ENCODE measurements at regions not wholly inside any gene's neighbourhood (a gene's known extent, or its start where the extent isn't known, plus 50 kb on each side); places are given as distances from the start of the nearest gene placed in this dataset.

GRCh38 chr3:181076558-181076957 lies 87.0 kb upstream of the DNAJC19 start:
- no peaks in the 10 kb centered on the region for H3K27me3 ChIP-seq (ENCODE audit: control insufficient read depth, insufficient read depth, low read length)
- H3K4me2 ChIP-seq (ENCODE audit: low read length): no peak overlapping the region
- no peak overlapping the region for H3K9ac ChIP-seq
- no peaks in the 10 kb centered on the region for H3K36me3 ChIP-seq (ENCODE audit: control insufficient read depth, insufficient read depth, low read length)
- no peaks in the 10 kb centered on the region for H3K79me2 ChIP-seq
- no peak overlapping the region for H3K27ac ChIP-seq
- TF ChIP-seq CTCF (IDR thresholded peaks at IDR 0.05): no peak
- no peak overlapping the region for H3K4me3 ChIP-seq (ENCODE audit: low read depth, low read length)
- no peaks in the 10 kb centered on the region for H3K4me1 ChIP-seq
- no peaks in the 10 kb centered on the region for H3K9me3 ChIP-seq (ENCODE audit: control insufficient read depth, low read length)
- H2AFZ ChIP-seq: no peak overlapping the region

GRCh38 chr3:181075098-181075497 lies 85.6 kb upstream of the DNAJC19 start:
- Histone ChIP-seq H2AFZ (no peak overlapping the region), H3K4me3 (ENCODE audit: low read depth, low read length) (no peak overlapping the region), H3K4me2 (ENCODE audit: low read length) (no peak overlapping the region), H3K9me3 (ENCODE audit: control insufficient read depth, low read length) (no peaks in the 10 kb centered on the region), H3K79me2 (no peaks in the 10 kb centered on the region), H3K27me3 (ENCODE audit: control insufficient read depth, insufficient read depth, low read length) (no peaks in the 10 kb centered on the region), H3K9ac (no peak overlapping the region), H3K4me1 (no peaks in the 10 kb centered on the region), H3K27ac (no peak overlapping the region), H3K36me3 (ENCODE audit: control insufficient read depth, insufficient read depth, low read length) (no peaks in the 10 kb centered on the region)
- no peak for TF ChIP-seq CTCF (IDR thresholded peaks at IDR 0.05)

GRCh38 chr3:181066143-181067087 lies 76.9 kb upstream of the DNAJC19 start:
- H3K27ac ChIP-seq: no peak overlapping the region
- no peaks in the 10 kb centered on the region for H3K4me1 ChIP-seq
- H3K9me3 ChIP-seq (ENCODE audit: control insufficient read depth, low read length): no peaks in the 10 kb centered on the region
- no peaks in the 10 kb centered on the region for H3K79me2 ChIP-seq
- H3K4me3 ChIP-seq (ENCODE audit: low read depth, low read length): no peak overlapping the region
- TF ChIP-seq CTCF (IDR thresholded peaks at IDR 0.05): no peak
- H3K4me2 ChIP-seq (ENCODE audit: low read length): no peak overlapping the region
- H2AFZ ChIP-seq: no peak overlapping the region
- no peaks in the 10 kb centered on the region for H3K36me3 ChIP-seq (ENCODE audit: control insufficient read depth, insufficient read depth, low read length)
- no peaks in the 10 kb centered on the region for H3K27me3 ChIP-seq (ENCODE audit: control insufficient read depth, insufficient read depth, low read length)
- no peak overlapping the region for H3K9ac ChIP-seq

GRCh38 chr3:181056136-181056732 lies 66.7 kb upstream of the DNAJC19 start:
- Histone ChIP-seq H3K4me3 (ENCODE audit: low read depth, low read length) (no peak overlapping the region), H3K9me3 (ENCODE audit: control insufficient read depth, low read length) (no peaks in the 10 kb centered on the region), H3K79me2 (no peaks in the 10 kb centered on the region), H3K4me1 (no peaks in the 10 kb centered on the region), H3K4me2 (ENCODE audit: low read length) (no peak overlapping the region), H3K36me3 (ENCODE audit: control insufficient read depth, insufficient read depth, low read length) (no peaks in the 10 kb centered on the region), H3K27ac (no peak overlapping the region), H2AFZ (no peak overlapping the region), H3K27me3 (ENCODE audit: control insufficient read depth, insufficient read depth, low read length) (no peaks in the 10 kb centered on the region), H3K9ac (no peak overlapping the region)
- no peak for TF ChIP-seq CTCF (IDR thresholded peaks at IDR 0.05)
